GM18507 (cell line): ENCODE measurements at regions not wholly inside any gene's neighbourhood (a gene's known extent, or its start where the extent isn't known, plus 50 kb on each side); places are given as distances from the start of the nearest gene placed in this dataset.

Experiments used
- DNase-seq: peaks from one replicate; pipeline ENCODE4 v3.0.0; 2011; ENCODE audit warnings: low read depth; ENCODE audit not compliant: insufficient read length; ENCODE audit errors: extremely low spot score
- FAIRE-seq: peaks from 2 replicates; lab custom pipeline; 2011; peaks lifted over from hg19 to GRCh38; lab: Jason Lieb, UNC

DNA sequence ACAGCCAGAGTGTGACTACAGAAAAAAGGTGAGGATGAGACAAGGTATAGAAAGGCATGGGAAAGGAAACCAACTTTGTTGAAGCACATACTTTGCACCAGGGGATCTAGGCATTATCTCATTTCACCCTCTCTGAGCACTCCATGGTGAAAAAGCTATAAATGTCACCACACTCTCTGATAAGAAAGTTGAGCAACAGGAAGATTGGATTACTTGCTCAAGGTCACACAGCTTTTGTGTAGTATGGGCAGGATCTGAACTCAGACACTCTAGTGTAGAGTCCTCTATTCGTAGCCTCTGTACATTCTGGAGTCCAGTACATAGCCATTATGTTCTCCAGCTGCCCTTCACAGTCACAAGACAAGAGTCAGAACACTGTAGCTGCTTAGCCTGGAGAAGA, 163.4 kb upstream of the SEMA6D start:
- FAIRE-seq (no peak), DNase-seq (no peak)

DNA sequence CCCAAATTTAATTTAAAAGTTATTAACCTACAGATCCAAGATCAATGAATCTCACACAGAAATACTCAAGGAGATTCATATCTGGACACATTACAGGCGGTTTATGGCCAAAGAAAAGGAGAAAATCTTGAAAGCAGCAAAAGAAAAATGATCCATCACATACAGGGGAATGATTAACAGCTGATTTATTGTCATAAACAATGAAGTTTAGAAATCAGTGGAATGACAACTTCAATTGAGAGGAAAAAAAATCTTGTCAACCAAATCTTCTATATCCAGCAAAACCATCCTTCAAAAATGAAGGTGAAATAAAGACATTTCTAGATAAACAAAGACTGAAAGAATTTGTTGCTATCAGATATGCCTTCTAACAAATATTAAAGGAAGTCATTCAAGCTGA, 156.2 kb upstream of the SEMA6D start:
- DNase-seq (no peak), FAIRE-seq (no peak)

DNA sequence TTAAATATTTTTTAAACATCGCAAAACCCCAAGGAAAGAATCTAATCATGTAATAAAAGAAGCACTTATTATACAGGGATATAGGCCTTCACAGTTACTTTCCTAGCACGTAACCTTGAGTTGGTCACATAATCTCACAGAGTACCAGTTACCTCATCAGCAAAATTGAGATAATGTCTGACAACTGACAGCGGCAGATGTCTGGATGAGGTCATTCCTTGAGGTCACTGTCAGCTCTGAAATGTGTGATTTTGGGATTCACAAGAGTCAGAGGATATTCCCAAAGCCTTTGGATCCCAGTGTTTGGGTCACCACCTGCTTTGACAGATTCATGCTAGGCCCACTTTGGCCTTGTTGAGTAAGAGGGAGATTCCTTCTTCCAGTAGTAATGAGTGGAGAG, 151.4 kb upstream of the SEMA6D start:
- DNase-seq = no peak
- no peak for FAIRE-seq

DNA sequence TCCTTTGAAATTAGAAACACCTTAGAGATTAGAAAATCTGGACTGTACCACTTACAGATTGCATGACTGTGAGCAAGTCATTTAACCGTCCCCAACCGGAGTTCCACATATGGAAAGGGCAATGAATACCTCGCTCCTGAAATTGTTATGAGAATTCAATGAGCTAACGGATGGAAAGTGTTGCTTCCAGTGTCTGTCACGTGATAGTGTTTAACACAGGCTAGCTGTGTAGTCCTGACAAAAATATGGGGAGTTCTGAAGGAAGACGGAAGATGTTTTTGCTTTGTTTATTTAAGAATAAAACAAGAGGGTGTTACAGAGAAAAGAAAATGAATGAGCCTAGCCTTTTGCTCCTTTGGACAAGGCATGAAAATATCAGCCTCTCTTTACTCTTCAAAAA, 150.7 kb upstream of the SEMA6D start:
- DNase-seq (no peak), FAIRE-seq (no peak)

DNA sequence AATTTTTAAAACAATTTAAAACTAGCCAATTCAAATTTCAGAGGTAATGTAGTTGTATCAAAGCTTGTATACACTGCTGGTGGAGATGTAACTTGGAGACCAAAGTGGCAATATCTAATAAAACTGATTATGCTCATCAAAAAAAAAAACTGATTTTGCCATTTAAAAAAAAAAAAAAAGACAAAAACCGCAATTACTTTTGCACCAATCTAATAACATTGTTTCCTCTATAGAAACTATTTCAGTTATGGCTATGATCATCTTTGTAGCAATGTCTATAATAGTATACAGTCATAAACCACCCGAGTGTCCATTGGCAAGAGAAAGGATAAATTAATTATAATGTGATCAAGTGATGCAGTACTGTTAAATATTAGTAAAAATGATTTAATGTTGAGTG, 149.3 kb upstream of the SEMA6D start:
- DNase-seq (no peak), FAIRE-seq (no peak)

DNA sequence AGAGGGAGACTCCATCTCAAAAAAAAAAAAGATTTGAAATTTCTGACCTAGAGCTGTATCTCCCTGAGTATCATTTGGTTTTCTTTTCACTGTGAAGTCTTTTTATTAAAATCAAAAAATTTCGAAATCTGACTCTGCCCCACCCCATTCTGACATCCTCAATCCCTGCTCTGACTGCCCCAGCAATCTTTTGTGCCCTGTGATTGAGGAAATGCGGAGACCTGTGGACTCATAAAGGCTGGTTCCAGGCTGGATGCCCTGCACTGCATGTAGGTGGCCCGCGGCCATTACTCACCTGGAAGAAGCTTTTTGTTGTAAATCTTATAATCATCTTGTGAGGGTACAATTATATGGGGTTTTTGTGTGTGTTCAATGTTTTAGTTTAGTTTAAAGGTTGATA, 147.3 kb upstream of the SEMA6D start:
- FAIRE-seq (no peak), DNase-seq (no peak)

DNA sequence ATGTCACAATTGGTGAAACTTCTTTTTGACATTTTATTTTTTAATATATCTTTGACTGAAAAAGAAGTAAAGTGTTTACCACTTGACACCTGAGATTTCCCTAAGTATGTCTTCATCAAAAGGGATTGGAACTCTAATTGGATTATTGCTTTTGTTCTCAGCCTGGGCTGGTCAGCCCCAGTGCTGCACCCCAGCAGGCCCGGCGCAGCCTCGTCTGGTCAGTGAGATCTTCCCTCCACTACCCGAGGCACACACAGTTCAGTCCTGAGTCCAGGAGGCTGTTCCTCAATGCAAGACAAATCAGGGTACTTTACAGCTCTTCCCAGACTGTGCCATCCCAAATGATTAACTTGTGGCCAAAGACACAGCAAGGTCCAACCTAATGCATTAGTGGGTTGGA, 146.9 kb upstream of the SEMA6D start:
- DNase-seq = no peak
- no peak for FAIRE-seq

DNA sequence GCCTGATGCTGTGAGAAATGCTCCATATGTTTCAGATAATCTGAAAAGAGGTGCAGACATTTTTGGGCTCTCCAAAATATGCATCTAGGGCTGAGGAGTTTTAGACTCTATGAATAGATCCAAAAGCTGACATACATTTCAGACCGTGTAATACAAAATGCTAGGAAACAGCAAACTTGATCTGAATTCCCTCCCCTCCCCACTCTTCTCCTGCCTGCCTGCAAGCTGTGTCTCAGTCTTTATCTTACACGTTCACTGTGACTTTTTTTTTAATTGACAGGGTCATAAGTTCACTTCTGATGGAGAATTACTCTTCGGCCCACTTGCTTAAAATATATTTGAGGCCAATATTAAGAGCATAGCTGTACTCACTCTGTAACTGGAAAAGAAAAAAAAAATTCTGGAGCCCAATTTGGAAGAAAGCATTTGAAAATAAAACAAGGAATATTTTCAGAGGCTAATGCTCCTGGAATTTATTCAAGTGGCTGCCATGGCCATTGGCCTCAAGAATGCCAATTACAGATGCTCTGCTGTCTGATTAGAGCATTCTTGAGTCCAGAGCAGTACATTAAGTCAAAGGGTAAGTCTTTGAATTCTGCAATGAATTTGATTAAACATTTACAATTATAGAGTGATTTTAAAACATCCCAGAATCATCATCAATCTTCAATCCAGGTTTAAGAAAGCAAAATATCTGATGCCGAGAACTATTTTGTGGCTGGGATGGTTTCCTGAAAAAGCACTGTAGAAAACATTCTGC, 146.2 kb upstream of the SEMA6D start:
- no peak for DNase-seq
- FAIRE-seq = no peak

DNA sequence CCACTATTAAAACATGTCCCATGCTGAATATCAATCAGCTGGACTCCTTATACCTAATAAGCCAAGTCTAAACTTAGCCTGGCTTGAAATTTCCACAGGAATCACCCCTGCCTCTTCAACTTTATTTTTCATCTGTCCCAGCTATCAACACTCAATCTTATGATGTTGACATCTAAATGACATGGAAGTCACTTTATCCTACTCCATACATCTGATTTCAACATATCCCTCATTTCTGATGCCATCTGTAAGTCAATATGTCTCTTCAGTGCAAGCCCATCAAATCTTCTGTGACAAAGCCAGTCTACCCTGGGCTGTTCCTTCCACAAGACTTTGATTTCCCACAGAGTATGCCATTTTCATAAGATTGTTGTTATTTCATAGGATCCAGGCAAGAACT, 143.6 kb upstream of the SEMA6D start:
- DNase-seq (no peak), FAIRE-seq (no peak)

DNA sequence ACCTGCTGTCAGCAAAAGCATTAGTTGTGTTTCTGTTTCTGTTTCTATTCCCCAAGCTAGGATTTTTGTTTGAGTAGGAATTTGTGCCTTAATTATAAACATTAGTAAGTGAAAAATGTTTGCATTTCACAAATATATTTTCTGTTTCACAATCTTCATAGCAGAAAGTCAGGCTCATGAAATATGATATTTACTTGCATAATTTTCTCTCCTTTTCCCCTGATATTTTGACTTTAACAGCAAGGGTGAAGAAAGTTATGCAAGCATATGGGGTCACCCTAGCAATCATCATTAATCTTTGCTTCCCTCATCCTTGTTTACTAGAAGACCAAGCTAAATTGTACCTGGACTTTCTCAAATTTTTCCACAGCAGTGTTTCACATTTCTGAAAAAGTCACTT, 140.3 kb upstream of the SEMA6D start:
- DNase-seq = no peak
- no peak for FAIRE-seq

DNA sequence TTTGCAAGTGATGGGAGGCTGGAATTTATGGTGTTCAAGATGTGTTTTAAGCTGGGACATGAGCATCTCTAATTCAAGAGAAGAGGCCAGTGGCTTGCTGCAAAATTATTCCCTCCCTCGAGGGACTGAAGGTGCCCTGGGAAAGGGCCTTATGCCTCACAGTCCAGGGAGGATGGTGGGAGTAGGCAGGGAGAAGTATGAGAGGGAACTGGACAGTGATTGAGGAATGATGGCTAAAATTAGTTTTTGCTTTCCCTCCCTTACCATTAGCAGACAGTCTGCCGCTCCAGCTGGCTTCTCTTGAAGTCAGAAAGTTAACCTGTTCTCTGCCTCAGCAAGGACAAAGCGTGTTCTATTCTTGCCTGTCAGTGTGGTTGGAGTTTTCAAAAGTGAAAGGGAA, 139.8 kb upstream of the SEMA6D start:
- no peak for FAIRE-seq
- no peak for DNase-seq

DNA sequence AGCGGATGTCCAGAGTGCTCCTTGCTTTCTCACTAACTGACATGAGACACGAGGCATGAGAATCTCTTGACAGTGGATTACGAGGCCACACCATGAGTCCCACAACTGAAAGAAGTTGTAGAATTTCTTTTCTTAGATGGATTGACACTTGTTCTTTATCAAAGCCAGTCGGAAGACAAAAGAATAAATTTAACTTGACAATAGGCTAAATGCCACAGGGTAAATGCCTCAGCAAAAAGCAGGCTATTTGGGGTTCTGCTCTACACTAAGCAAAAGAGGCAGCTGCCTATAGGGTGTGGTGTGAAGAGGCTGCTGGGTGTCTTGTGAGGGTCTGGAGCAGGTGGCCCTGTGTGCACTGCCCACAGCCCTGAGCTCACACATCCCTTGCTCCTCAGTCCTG, 135.1 kb upstream of the SEMA6D start:
- DNase-seq (no peak), FAIRE-seq (no peak)

DNA sequence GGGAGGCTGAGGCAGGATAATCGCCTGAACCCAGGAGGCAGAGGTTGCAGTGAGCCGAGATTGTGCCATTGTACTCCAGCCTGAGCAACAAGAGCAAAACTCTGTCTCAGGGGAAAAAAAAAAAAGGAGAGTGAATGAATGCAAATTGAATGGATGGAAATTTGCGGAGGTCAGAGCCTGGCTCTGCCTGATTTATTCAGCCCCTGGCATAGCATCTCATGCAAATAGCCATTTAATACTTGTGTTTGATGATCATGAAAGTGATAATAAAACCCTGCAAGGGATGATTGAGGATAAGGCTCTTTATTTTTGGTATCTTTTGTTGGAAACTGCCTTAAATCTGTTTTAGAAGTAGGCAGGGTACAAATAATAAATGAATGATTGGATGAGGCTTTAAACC, 133.0 kb upstream of the SEMA6D start:
- DNase-seq = no peak

DNA sequence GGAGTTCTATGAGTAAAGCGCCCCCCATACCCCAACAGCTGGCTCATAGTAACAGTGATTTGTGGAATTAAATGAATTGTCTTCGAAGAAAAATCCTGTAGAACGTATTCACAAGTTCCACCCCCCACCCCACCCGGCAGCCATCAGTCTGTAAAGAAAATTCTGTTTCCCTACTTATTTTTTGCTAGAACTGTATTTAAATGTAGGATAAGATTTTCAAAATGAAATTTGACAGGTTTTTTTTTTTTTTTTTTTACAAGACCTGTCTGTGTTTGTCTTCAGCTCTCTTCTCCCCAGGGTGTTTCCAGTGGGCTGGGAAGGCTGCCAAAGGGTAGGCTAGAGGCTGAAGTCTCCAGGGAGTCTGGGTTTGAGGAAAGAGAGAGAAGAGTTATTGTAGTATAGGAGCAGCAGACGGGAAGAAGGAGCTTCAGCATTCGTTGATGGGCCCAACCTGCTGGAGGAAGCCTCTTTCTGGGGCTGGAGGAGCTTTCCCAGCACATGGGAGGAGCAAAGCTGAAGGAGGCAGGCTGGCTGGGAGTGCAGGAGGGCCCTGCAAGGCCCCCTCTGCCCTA, 130.6 kb upstream of the SEMA6D start:
- no peak for DNase-seq
- FAIRE-seq = no peak

More for the DNA sequence above, 133.0 kb upstream of the SEMA6D start:
- FAIRE-seq = no peak

DNA sequence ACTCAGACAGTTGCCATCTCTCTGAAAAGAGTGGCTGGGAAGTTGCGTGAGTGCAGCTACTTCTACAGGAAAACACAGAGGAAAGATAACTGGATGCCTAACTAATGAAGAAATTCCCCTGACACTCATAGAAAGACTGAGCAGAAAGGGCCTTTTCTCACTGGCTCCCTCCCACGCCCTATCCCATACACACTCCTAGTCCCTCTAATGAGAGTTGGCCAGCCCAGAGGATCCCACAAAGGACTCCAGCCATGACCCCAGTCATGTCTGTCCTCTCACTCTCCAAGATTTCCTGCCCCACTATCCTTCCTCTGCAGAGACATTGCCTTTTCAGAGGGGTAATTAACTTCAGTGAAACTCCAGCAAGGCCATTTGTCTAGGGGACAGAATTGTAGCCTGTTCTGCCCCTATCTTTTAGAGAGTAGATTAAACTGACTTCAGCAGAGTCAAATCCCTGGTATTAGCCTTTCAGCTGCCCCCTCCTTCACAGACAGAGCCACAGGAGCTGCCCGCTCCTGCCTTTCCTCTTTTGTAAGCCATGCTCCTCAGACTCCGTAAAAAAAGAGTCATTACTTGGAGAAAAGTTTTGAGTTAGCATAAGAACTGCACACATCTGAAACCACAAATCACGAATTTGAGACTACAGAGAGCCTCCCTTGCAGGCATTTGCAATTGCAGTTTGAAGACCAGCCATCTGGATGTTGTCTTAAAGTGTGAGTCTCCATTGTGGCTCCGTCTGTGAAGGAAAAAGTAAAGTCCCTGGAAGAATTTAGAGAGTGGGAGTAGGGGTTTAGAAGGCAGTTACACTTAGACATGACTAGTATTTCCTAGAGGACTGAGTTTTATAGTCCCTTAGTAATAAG, 129.1 kb upstream of the SEMA6D start:
- FAIRE-seq (no peak), DNase-seq (no peak)

DNA sequence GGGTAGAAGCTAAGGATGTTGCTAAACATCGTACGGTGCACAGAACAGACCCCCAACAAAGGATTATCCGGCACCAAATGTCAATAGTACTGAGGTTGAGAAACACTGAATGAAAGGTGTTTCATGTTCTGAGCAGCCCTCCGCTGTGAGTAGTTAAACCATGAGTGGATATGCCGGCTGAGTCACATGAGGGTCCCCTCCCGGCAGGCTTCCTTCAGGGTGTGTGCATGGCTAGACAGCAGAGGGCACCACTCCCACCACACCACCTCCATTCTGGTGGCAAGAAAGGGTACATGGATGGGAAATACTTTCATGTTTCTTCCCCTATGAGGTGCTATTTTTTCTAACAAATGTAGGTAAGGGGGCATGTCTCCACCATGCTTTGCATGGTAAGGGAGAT, 128.3 kb upstream of the SEMA6D start:
- FAIRE-seq (no peak), DNase-seq (no peak)

DNA sequence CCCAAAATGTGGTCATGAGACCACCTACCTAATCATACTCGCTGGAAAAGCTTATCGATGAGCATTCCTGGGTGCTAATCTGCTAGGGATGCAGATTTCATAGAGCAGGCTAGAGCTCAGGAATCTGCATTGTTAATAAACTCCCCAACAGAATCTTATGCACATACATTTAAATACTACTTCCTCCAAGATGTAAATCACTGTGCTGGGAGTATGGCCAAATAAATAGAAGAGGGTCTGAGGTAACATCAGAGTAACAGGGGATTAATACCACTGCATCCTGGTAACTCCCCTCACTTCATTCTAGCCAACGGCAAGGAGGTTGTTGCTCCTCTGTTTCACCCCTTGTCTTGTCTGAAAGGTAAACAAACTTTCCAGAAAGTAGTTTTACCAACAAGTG, 118.3 kb upstream of the SEMA6D start:
- no peak for FAIRE-seq
- no peak for DNase-seq

DNA sequence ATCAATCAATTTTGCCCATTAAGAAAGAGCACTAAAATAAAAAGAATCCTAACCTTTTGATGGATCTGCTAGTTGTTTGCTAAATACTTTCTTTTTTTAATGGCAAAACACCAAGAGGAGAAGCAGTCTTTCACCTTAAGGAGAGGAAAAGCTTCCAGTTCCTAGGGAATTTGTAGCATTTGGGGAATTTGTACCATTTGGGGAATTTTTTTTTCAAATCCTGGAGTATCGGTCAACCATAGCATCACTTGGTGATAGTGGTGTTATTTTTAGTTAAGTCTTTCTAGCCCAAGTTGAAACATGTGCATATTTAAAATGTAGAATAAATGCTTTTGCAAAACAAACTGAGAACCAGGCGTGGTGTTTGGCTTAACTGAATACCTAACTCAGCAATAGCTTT, 117.5 kb upstream of the SEMA6D start:
- FAIRE-seq = no peak

DNA sequence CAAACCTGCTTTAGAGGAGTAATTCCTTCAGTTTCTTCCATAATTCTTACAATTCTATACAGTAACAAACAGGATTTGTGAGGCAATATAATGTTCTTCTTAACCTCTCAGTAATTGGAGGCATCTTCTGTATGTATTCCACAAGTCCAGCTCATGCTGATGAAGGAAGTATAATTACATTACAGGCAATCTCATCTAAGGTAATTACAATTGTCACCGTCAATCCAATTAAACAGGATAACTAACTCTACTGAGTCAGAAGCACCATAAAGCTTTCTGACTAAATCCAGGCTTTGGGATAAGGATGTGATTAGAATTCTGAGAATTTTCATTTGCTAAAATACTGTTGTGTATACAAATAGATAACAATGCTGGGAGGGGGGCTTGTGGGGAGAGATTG, 115.2 kb upstream of the SEMA6D start:
- no peak for DNase-seq
- FAIRE-seq = no peak

More for the DNA sequence above, 117.5 kb upstream of the SEMA6D start:
- DNase-seq = no peak

DNA sequence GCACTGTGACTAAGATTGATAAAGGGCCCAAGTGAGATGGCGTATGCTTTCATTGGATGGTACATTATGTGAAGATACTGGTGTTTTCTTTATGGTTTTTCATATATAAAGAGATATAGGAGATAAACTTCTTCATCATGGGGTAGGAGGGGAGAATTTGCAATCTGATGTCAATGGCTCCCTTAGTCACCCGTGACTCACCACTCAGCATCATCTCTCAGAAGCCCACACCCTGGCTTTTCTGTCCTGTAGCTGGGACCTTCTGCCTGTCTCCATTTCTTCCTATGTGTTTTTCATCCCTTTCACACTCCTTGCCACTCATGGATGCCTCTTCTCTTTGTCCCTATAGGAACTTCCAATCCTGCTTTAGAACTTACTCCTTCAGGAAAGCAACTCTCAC, 114.3 kb upstream of the SEMA6D start:
- DNase-seq = no peak

DNA sequence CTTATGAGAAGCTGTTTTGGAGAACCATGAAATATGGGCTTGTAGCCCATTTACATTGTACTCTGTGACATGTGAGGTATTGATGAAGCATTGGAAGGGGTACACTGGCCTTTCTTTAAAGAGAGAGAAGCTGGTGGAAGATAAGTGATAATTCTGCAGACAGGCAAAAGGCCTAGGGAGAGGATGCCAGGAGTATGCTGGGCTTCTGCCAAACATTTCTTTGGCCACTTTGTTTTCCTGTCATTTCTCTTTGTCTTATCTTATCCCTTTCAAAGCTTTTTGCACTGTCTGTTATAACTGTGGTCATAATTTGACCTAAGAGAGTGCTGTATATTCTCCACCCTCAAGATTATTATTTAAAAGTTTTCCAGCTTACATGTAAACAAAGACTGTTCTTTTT, 109.6 kb upstream of the SEMA6D start:
- FAIRE-seq (no peak), DNase-seq (no peak)

More for the DNA sequence above, 114.3 kb upstream of the SEMA6D start:
- no peak for FAIRE-seq
